HEK293T (cell line): ENCODE measurements at regions not wholly inside any gene's neighbourhood (a gene's known extent, or its start where the extent isn't known, plus 50 kb on each side); places are given as distances from the start of the nearest gene placed in this dataset.

ENCODE experiments used
- CTCF ChIA-PET: fragments of 350-600 bp; formaldehyde crosslinking; extraction: SDS; loops from one replicate; lab custom pipeline; 2021; ENCODE audit warnings: antibody characterized with exemption, inconsistent platforms; lab: Yijun Ruan, JAX
- POLR2A ChIA-PET: fragments of 350-600 bp; formaldehyde crosslinking; extraction: SDS; loops from one replicate; lab custom pipeline; 2020; ENCODE audit warnings: antibody characterized with exemption, inconsistent platforms; lab: Yijun Ruan, JAX
- DNase-seq: peaks from one replicate; pipeline ENCODE4 v3.0.0; 2012; ENCODE audit warnings: mixed read lengths; ENCODE audit errors: extremely low spot score
- ARNT ChIP-seq: fragments of 450-650 bp; IDR thresholded peaks from 2 replicates; pipeline ENCODE4 v1.6.1; 2017; ENCODE audit warnings: mild to moderate bottlenecking
- BHLHE40 ChIP-seq: fragments of 450-650 bp; IDR thresholded peaks from 2 replicates; pipeline ENCODE4 v1.6.1; 2016; ENCODE audit warnings: mild to moderate bottlenecking, moderate library complexity, borderline replicate concordance
- CTBP1 ChIP-seq: fragments of 450-650 bp; IDR thresholded peaks from 2 replicates; pipeline ENCODE4 v1.6.1; 2016; ENCODE audit warnings: borderline replicate concordance
- ELF4 ChIP-seq: fragments of 450-650 bp; IDR thresholded peaks from 2 replicates; pipeline ENCODE4 v1.6.1; 2017; ENCODE audit warnings: antibody characterized with exemption
- FOXA1 ChIP-seq: fragments of 450-650 bp; IDR thresholded peaks from 2 replicates; pipeline ENCODE4 v1.6.1; 2016; ENCODE audit warnings: mild to moderate bottlenecking
- FOXK2 ChIP-seq: fragments of 450-650 bp; IDR thresholded peaks from 2 replicates; pipeline ENCODE4 v1.6.1; 2016; ENCODE audit warnings: mild to moderate bottlenecking
- FOXM1 ChIP-seq: fragments of 450-650 bp; IDR thresholded peaks from 2 replicates; pipeline ENCODE4 v1.6.1; 2017; ENCODE audit warnings: mild to moderate bottlenecking, borderline replicate concordance
- HDGF ChIP-seq: fragments of 450-650 bp; IDR thresholded peaks from 2 replicates; pipeline ENCODE4 v1.6.1; 2017; ENCODE audit warnings: antibody characterized with exemption, borderline replicate concordance
- L3MBTL2 ChIP-seq: fragments of 450-650 bp; conservative IDR thresholded peaks from 2 replicates; pipeline ENCODE4 v1.6.1; 2016; ENCODE audit warnings: mild to moderate bottlenecking
- LEF1 ChIP-seq: fragments of 450-650 bp; IDR thresholded peaks from 2 replicates; pipeline ENCODE4 v1.6.1; 2017; ENCODE audit warnings: mild to moderate bottlenecking, borderline replicate concordance
- NFRKB ChIP-seq: fragments of 450-650 bp; IDR thresholded peaks from 2 replicates; pipeline ENCODE4 v1.6.1; 2016; ENCODE audit warnings: mild to moderate bottlenecking, moderate library complexity
- PKNOX1 ChIP-seq: fragments of 450-650 bp; IDR thresholded peaks from 2 replicates; pipeline ENCODE4 v1.6.1; 2016
- SP1 ChIP-seq: fragments of 450-650 bp; IDR thresholded peaks from 2 replicates; pipeline ENCODE4 v1.6.1; 2017
- SUZ12 ChIP-seq: fragments of 450-650 bp; IDR thresholded peaks from 2 replicates; pipeline ENCODE4 v1.6.1; 2016; ENCODE audit warnings: mild to moderate bottlenecking
- TARDBP ChIP-seq: fragments of 450-650 bp; IDR thresholded peaks from 2 replicates; pipeline ENCODE4 v1.6.1; 2016
- ZNF384 ChIP-seq: fragments of 450-650 bp; IDR thresholded peaks from 2 replicates; pipeline ENCODE4 v1.6.1; 2016

- ChIA-PET POLR2A (interaction anchor here (1.5 kb wide), 1 partner anchor 57 kb away, joined by 5 read pairs; no protein-coding TSS in a partner anchor), CTCF (no interaction called here)
- DNase-seq, result no peak
- no peak for TF ChIP-seq SUZ12
- TF ChIP-seq LEF1, result no peak
- TF ChIP-seq FOXA1, result no peak
- TF ChIP-seq HDGF, result no peak
- no peak for TF ChIP-seq ELF4
- no peak for TF ChIP-seq FOXK2
- TF ChIP-seq ZNF384, result no peak
- no peak for TF ChIP-seq SP1
- no peak for TF ChIP-seq NFRKB
- TF ChIP-seq TARDBP, result no peak
- no peak for TF ChIP-seq BHLHE40
- no peak for TF ChIP-seq PKNOX1
- no peak for TF ChIP-seq ARNT
- no peak for TF ChIP-seq FOXM1
Observed at GRCh38 chr1:67627906-67628305, 57.1 kb upstream of the GADD45A start.

- TF ChIP-seq ZNF384, result no peak
- TF ChIP-seq ELF4, result no peak
- TF ChIP-seq L3MBTL2, result no peak
- no peak for TF ChIP-seq LEF1
- no peak for TF ChIP-seq FOXA1
- TF ChIP-seq SUZ12, result no peak
- ChIA-PET CTCF (no interaction called here), POLR2A (no interaction called here)
- no peak for DNase-seq
Observed at GRCh38 chr1:67629370-67630075, 55.5 kb upstream of the GADD45A start.

- DNase-seq, result no peak
- POLR2A ChIA-PET, result no interaction called here
- TF ChIP-seq SP1, result no peak
- no peak for TF ChIP-seq SUZ12
- TF ChIP-seq TARDBP, result no peak
- no peak for TF ChIP-seq PKNOX1
- TF ChIP-seq NFRKB, result no peak
- no peak for TF ChIP-seq HDGF
- TF ChIP-seq FOXK2, result no peak
- no peak for TF ChIP-seq L3MBTL2
- TF ChIP-seq FOXA1, result no peak
- TF ChIP-seq ZNF384, result no peak
- TF ChIP-seq FOXM1, result no peak
- TF ChIP-seq LEF1, result no peak
- TF ChIP-seq ELF4, result no peak
- no peak for TF ChIP-seq CTBP1
- no peak for TF ChIP-seq ARNT
- TF ChIP-seq BHLHE40, result no peak
- CTCF ChIA-PET, result no interaction called here
Observed at GRCh38 chr1:67630438-67631045, 54.5 kb upstream of the GADD45A start.

- CTCF ChIA-PET, result interaction anchor here (1.0 kb wide), 2 partner anchors 10 to 14 kb away, joined by 3 read pairs; no protein-coding TSS in a partner anchor
- POLR2A ChIA-PET, result no interaction called here
- TF ChIP-seq SUZ12 (no peak), FOXA1 (no peak), ARNT (no peak), TARDBP (no peak), CTBP1 (no peak), FOXK2 (no peak), SP1 (no peak), HDGF (no peak), ELF4 (no peak)
- no peak for DNase-seq
Observed at GRCh38 chr1:67632356-67632755, 52.6 kb upstream of the GADD45A start.

GRCh38 chr1:67632811-67633655 lies 52.0 kb upstream of the GADD45A start:
- DNase-seq, result no peak
- ChIA-PET CTCF (interaction anchor here (0.6 to 1.0 kb wide), 2 partner anchors 14 to 113 kb away, joined by 3 read pairs; no protein-coding TSS in a partner anchor), POLR2A (no interaction called here)
- TF ChIP-seq SUZ12 (no peak), FOXK2 (no peak), TARDBP (no peak), LEF1 (no peak), CTBP1 (no peak), FOXA1 (no peak)

- TF ChIP-seq ARNT, result no peak
- no peak for TF ChIP-seq ELF4
- TF ChIP-seq TARDBP, result no peak
- TF ChIP-seq FOXM1, result no peak
- TF ChIP-seq L3MBTL2, result no peak
- no peak for TF ChIP-seq NFRKB
- no peak for TF ChIP-seq FOXK2
- no peak for TF ChIP-seq ZNF384
- no peak for TF ChIP-seq LEF1
- no peak for TF ChIP-seq CTBP1
- TF ChIP-seq BHLHE40, result no peak
- TF ChIP-seq SP1, result no peak
- no peak for TF ChIP-seq SUZ12
- TF ChIP-seq PKNOX1, result no peak
- TF ChIP-seq HDGF, result no peak
- TF ChIP-seq FOXA1, result no peak
- ChIA-PET CTCF (interaction anchor here (0.6 kb wide), 1 partner anchor 126 kb away, joined by 3 read pairs; no protein-coding TSS in a partner anchor), POLR2A (no interaction called here)
- DNase-seq, result no peak
Observed at GRCh38 chr1:67634396-67634935, 50.5 kb upstream of the GADD45A start.
